ENCODE measurements at regions not wholly inside any gene's neighbourhood (a gene's known extent, or its start where the extent isn't known, plus 50 kb on each side); places are given as distances from the start of the nearest gene placed in this dataset.
"Not testable (repeated sequence)": the region's sequence is repeated elsewhere in the genome, so short reads cannot be mapped to it uniquely, and the experiment has no call there.

DNA sequence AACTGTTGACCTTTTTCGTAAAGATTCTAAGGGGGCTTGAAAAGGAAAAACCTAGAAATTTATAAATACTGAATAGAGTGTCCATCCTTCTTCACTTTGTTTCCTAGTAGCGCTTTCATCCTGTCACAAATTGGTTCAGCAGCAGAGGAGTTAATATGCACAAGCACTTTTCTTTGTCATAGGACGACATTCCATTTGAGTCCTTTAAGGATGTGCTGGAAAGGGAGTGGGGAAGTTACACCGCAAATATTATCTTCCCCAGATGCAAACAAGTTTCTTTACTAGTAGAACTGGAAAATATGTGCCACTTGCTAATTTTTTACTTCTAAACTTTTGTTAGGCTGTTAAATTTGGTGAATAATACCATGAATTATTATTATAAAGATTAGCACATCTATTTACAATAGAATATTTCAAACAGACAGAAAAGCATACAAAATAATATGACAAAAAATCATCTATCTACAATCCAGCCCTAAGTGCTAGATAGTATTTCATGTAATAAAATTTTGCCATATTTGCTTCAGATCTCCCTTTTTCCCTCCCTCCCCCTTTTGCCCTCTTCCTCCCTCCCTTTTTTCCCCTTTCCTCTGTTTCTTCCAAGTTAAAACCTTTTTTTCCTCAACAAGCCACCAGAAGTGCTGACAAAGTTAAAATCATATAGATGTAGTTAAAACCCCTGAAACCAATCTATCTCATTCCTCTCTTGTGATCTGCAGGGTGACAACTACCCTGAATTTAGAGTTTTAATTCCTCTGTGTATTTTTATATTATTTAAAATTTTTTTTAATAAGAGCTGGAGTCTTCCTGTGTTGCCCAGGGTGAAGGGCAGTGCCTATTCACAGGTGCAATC is 50.5 kb upstream of the MAP4K3 start:
- H3K27me3 Mint-ChIP-seq (ENCODE audit: insufficient read depth): peaks cover 23% of the 10 kb centered on the region

DNA sequence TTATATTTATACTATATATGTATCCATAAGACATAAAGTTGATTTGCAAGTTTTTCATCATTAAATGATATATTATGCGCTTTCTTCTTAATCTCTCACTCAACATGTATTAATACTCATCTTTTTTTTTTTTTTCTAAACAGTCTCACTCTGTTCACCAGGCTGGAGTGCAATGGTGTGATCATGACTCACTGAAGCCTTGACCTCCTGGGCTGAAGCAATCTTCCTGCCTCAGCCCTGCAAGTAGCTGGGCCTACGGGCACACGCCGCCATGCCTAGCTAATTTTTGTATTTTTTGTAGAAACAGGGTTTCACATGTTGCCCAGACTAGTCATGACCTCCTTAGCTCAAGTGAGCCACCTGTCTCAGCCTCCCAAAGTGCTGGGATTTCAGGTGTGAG is 51.4 kb upstream of the MAP4K3 start:
- Mint-ChIP-seq H3K9me3 (peaks cover 6% of the 10 kb centered on the region), H3K4me1 (ENCODE audit: low read depth) (peaks cover 20% of the 10 kb centered on the region), H3K27ac (no peak overlapping the region), H3K27me3 (ENCODE audit: insufficient read depth) (peaks cover 24% of the 10 kb centered on the region), H3K4me3 (no peak overlapping the region), H3K36me3 (ENCODE audit: low read depth) (peaks cover 4% of the 10 kb centered on the region)
- no peak for DNase-seq (ENCODE audit: low spot score)
- intact Hi-C loops (cut with micrococcal nuclease): no loop called here

More for the DNA sequence above, 50.5 kb upstream of the MAP4K3 start:
- no peak overlapping the region for H3K4me3 Mint-ChIP-seq
- H3K27ac Mint-ChIP-seq: no peak overlapping the region
- no peak for DNase-seq (ENCODE audit: low spot score)
- peaks cover 12% of the 10 kb centered on the region for H3K4me1 Mint-ChIP-seq (ENCODE audit: low read depth)
- H3K9me3 Mint-ChIP-seq: peaks cover 6% of the 10 kb centered on the region
- peaks cover 4% of the 10 kb centered on the region for H3K36me3 Mint-ChIP-seq (ENCODE audit: low read depth)
- intact Hi-C loops (cut with micrococcal nuclease): no loop called here

DNA sequence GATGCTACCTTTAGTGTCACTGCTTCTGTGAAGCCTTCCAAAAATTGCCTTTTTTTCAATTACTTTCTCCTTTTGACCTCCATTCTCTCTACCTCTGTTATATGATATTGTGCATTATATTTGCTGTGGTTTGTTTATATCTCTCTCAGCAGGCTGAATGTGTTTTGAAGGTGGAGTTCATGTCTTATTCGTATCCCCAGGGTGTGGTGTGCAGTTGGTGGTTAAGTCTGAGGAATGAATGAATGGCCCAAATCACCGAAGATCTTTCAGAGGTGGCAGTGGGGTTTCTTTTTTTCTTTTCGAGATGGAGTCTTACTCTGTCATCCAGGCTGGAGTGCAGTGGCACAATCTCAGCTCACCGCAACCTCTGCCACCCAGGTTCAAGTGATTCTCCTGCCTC is 53.5 kb upstream of the MAP4K3 start:
- Mint-ChIP-seq H3K9me3 (peaks cover 6% of the 10 kb centered on the region), H3K27me3 (ENCODE audit: insufficient read depth) (peaks cover 19% of the 10 kb centered on the region), H3K36me3 (ENCODE audit: low read depth) (peaks cover 4% of the 10 kb centered on the region), H3K27ac (no peak overlapping the region), H3K4me1 (ENCODE audit: low read depth) (peaks cover 36% of the 10 kb centered on the region), H3K4me3 (no peak overlapping the region)
- intact Hi-C loops (cut with micrococcal nuclease): loop anchor here (5.0 kb wide), 2 partner anchors 112 to 287 kb away; partner anchors contain the start of gene THUMPD2
- no peak for DNase-seq (ENCODE audit: low spot score)

DNA sequence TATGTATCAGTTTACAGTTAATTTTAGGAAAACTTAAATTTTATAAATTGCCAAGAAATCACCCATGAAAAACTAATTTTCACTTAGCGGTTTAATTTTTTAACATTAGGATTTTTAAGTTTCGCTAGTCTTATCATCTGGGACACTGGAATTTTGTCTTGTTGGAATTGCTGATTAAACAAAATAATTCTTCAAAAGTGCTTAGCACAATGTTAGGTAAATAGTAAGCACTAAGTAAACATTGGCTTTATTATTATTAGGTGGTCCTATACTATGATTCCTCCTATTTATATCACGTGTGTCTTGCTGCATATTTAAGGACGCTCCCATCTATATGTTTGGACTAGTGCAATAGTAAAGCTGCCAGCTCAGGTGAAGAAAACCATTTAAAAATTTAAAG is 54.6 kb upstream of the MAP4K3 start:
- Mint-ChIP-seq H3K36me3 (ENCODE audit: low read depth) (peaks cover 4% of the 10 kb centered on the region), H3K27ac (peak overlapping the region; percentile 69), H3K4me1 (ENCODE audit: low read depth) (peaks cover 47% of the 10 kb centered on the region), H3K27me3 (ENCODE audit: insufficient read depth) (peaks cover 13% of the 10 kb centered on the region), H3K4me3 (peak overlapping the region; percentile 55), H3K9me3 (peaks cover 6% of the 10 kb centered on the region)
- intact Hi-C loops (cut with micrococcal nuclease): loop anchor here (1.0 to 5.0 kb wide), 10 partner anchors 22 to 362 kb away; partner anchors contain the start of gene THUMPD2
- DNase-seq (ENCODE audit: low spot score): no peak

DNA sequence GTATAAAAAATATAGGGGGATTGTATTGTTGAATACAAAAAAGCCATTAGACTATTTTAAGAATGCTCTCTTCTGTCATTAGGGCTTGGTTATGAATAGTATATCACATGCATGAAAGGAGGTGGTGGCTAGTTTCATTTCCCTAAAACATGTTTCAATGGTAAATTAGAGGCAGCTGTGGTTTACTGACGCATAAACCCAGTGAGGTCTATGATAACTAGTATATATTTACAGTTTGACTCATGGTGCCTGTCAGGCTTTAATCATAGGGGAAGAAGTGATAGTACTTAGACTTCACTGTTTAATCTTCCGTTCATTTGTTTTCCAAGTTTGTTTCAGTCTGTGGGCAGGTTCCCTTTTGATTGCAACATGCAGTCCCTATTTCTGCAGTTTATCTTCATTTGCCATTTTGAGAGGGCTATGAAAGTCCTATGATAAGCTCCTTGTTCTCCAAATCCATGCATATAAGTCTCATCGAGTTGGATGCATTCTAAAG is 55.1 kb upstream of the MAP4K3 start:
- H3K27me3 Mint-ChIP-seq (ENCODE audit: insufficient read depth): peaks cover 13% of the 10 kb centered on the region
- intact Hi-C loops (cut with micrococcal nuclease): loop anchor here (1.0 to 5.0 kb wide), 10 partner anchors 21 to 363 kb away; partner anchors contain the start of gene THUMPD2
- peaks cover 4% of the 10 kb centered on the region for H3K36me3 Mint-ChIP-seq (ENCODE audit: low read depth)
- peak overlapping the region; percentile 55 for H3K4me3 Mint-ChIP-seq
- peaks cover 52% of the 10 kb centered on the region for H3K4me1 Mint-ChIP-seq (ENCODE audit: low read depth)
- peak overlapping the region; percentile 76 for H3K27ac Mint-ChIP-seq
- H3K9me3 Mint-ChIP-seq: peaks cover 6% of the 10 kb centered on the region
- peak; percentile 23 for DNase-seq (ENCODE audit: low spot score)

DNA sequence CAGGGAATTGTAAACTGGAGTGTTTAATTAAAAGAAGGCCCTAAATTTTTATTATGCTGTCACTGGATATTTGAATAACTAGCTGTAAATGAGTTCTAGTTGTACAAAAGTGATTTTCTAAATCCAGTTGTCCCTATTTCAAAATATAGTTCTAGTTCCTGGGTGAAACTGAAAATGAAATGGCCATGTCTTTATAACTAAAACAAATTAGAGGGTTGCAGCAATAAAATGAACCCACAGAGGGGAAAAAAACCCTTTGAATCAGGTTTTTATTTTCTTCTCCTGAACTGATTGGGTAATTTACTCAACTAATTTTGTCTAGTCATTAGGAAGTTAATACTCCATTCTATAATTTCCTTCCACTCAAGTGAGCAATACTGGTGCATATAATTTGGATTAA is 55.6 kb upstream of the MAP4K3 start:
- Mint-ChIP-seq H3K4me1 (ENCODE audit: low read depth) (peaks cover 57% of the 10 kb centered on the region), H3K9me3 (peaks cover 6% of the 10 kb centered on the region), H3K4me3 (no peak overlapping the region), H3K27me3 (ENCODE audit: insufficient read depth) (peaks cover 9% of the 10 kb centered on the region), H3K27ac (no peak overlapping the region), H3K36me3 (ENCODE audit: low read depth) (peaks cover 6% of the 10 kb centered on the region)
- DNase-seq (ENCODE audit: low spot score): no peak
- intact Hi-C loops (cut with micrococcal nuclease): loop anchor here (1.0 to 5.0 kb wide), 10 partner anchors 21 to 363 kb away; partner anchors contain the start of gene THUMPD2

DNA sequence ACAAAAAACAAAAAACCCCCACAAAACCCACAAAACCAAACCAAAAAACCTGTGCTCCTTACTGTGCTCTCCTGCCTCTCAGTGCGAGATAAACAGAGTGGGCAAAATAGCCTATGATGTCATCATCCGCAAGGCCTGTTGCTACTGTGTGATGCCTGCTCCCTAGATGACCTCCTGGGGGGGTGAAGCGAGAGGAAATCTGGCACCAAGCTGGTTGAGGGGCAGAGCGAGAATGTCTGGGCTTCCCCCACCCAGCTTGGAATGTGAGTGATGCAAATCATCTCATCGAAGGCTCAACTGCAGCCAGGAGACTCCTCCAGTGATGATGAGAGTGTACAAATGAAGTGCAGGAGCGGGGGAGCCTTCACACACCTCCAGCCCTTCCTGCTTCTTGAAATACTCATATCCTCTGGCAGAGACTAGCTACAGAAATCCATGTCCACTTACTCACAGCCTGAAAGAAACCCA is 57.7 kb upstream of the MAP4K3 start:
- H3K9me3 Mint-ChIP-seq: peaks cover 3% of the 10 kb centered on the region
- H3K4me1 Mint-ChIP-seq (ENCODE audit: low read depth): peaks cover 57% of the 10 kb centered on the region
- peaks cover 7% of the 10 kb centered on the region for H3K27me3 Mint-ChIP-seq (ENCODE audit: insufficient read depth)
- intact Hi-C loops (cut with micrococcal nuclease): loop anchor here (5.0 kb wide), 2 partner anchors 107 to 282 kb away; partner anchors contain the start of gene THUMPD2
- peak overlapping the region; percentile 32 for H3K27ac Mint-ChIP-seq
- H3K4me3 Mint-ChIP-seq: no peak overlapping the region
- H3K36me3 Mint-ChIP-seq (ENCODE audit: low read depth): peaks cover 6% of the 10 kb centered on the region
- DNase-seq (ENCODE audit: low spot score): no peak

DNA sequence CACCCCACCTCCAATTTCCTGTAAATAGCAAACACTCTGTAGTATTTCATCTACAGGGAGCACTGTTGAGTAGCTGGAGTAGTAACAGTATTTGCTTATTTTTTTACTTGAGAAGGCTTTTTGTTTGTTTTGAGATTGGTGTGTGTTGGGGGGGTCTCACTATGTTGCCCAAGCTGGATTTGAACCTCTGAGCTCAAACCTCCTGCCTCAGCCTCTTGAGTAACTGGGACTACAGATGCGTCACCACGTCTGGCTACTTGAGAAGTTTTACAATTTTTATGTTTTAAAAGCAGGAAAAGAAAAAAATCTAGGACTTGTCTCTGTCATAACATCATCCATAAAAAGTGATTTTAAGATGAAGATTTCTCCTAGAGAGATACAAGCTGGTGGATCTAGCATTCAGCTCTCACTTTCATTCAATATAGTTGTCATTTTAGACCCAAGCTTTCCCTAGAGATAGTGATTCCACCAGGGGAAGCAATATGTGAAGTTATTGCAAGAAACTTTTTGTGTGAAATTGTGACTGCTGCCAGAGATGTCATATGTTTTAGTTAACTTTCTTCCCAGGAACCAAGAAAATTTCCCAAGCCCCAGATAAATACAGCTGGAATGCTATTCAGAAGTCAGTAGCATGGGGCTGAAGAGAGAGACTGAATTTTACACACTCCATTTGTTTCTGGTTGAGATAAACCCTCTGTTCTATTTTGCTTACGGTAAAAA is 60.2 kb upstream of the MAP4K3 start:
- H3K9me3 Mint-ChIP-seq: peaks cover 4% of the 10 kb centered on the region
- no peak overlapping the region for H3K4me3 Mint-ChIP-seq
- no peak for DNase-seq (ENCODE audit: low spot score)
- H3K27me3 Mint-ChIP-seq (ENCODE audit: insufficient read depth): peaks cover 10% of the 10 kb centered on the region
- intact Hi-C loops (cut with micrococcal nuclease): no loop called here
- H3K27ac Mint-ChIP-seq: no peak overlapping the region
- peaks cover 50% of the 10 kb centered on the region for H3K4me1 Mint-ChIP-seq (ENCODE audit: low read depth)
- H3K36me3 Mint-ChIP-seq (ENCODE audit: low read depth): peaks cover 3% of the 10 kb centered on the region

DNA sequence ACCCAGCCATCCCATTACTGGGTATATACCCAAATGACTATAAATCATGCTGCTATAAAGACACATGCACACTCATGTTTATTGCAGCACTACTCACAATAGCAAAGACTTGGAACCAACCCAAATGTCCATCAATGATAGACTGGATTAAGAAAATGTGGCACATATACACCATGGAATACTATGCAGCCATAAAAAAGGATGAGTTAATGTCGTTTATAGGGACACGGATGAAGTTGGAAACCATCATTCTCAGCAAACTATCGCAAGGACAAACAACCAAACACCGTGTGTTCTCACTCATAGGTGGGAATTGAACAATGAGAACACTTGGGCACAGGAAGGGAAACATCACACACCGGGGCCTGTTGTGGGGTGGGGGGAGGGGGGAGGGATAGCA is 61.1 kb upstream of the MAP4K3 start:
- H3K4me3 Mint-ChIP-seq; intact Hi-C loops (cut with micrococcal nuclease); DNase-seq (ENCODE audit: low spot score); H3K27ac Mint-ChIP-seq; H3K9me3 Mint-ChIP-seq; H3K36me3 Mint-ChIP-seq (ENCODE audit: low read depth): not testable (repeated sequence)
- Mint-ChIP-seq H3K27me3 (ENCODE audit: insufficient read depth) (peaks cover 16% of the 10 kb centered on the region), H3K4me1 (ENCODE audit: low read depth) (peaks cover 40% of the 10 kb centered on the region)

DNA sequence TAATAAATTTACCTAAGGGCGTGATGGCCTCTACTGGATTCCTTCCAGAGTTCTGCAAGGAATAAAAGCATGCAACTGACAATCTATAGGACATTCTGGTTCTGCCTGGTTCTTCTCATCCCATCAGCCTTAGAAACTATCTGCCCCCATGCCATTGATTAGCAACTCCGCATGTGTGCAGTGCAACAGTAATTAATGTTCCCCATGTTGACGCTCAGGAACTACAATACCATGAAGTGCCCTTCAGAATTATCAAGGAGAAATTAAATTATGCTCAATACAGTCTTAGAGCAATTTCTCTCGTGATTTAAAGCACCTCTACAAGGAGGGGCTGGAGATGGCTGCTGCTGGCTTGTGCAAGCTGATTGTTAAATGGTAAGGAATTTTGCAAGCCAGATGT is 61.7 kb upstream of the MAP4K3 start:
- Mint-ChIP-seq H3K27me3 (ENCODE audit: insufficient read depth) (peaks cover 16% of the 10 kb centered on the region), H3K4me1 (ENCODE audit: low read depth) (peaks cover 34% of the 10 kb centered on the region), H3K36me3 (ENCODE audit: low read depth) (peaks cover 3% of the 10 kb centered on the region), H3K4me3 (no peak overlapping the region), H3K27ac (no peak overlapping the region), H3K9me3 (peaks cover 4% of the 10 kb centered on the region)
- intact Hi-C loops (cut with micrococcal nuclease): no loop called here
- no peak for DNase-seq (ENCODE audit: low spot score)

DNA sequence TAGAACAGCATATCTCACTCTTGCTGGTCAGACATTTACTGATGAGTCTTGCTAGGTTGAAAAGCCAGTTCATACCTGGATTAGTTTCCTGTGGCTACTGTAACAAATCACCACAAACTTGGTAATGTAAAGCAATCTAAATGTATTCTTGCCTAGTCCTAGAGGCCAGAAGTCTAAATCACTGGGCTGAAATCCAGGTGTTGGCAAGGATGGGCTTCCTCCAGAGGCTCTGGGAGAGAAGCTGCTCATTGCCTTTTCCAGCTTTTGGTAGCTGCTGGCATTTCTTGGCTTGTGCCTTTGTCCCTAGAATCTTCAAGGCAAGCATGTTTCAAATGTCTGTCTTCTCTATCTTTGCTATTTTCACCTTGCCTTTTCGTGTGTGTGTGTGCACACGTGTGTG is 62.3 kb upstream of the MAP4K3 start:
- no peak overlapping the region for H3K4me3 Mint-ChIP-seq
- intact Hi-C loops (cut with micrococcal nuclease): no loop called here
- no peak for DNase-seq (ENCODE audit: low spot score)
- H3K4me1 Mint-ChIP-seq (ENCODE audit: low read depth): peaks cover 33% of the 10 kb centered on the region
- no peak overlapping the region for H3K27ac Mint-ChIP-seq
- H3K9me3 Mint-ChIP-seq: peaks cover 4% of the 10 kb centered on the region
- H3K27me3 Mint-ChIP-seq (ENCODE audit: insufficient read depth): peaks cover 20% of the 10 kb centered on the region
- H3K36me3 Mint-ChIP-seq (ENCODE audit: low read depth): peaks cover 3% of the 10 kb centered on the region

DNA sequence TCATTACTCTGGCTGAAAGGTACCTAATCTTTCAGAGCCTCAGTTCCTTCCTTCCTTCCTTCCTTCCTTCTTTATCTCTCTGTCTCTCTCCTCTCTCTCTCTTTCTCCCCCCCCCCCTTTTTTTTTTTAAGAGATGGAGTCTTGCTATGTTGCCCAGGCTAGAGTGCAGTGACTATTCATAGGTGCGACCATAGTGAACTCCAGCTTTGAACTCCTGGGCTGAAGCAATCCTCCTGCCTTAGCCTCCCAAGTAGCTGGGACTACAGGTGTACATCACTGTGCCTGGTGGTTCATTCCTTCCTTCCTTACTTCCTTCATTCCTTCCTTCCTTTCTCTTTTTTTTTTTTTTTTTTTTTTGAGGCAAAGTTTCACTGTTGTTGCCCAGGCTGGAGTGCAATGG is 64.3 kb upstream of the MAP4K3 start:
- H3K27me3 Mint-ChIP-seq (ENCODE audit: insufficient read depth): peaks cover 16% of the 10 kb centered on the region
- H3K4me1 Mint-ChIP-seq (ENCODE audit: low read depth): peaks cover 13% of the 10 kb centered on the region
- peaks cover 4% of the 10 kb centered on the region for H3K9me3 Mint-ChIP-seq
- no peak overlapping the region for H3K27ac Mint-ChIP-seq
- intact Hi-C loops (cut with micrococcal nuclease): no loop called here
- DNase-seq (ENCODE audit: low spot score): no peak
- no peak overlapping the region for H3K4me3 Mint-ChIP-seq
- H3K36me3 Mint-ChIP-seq (ENCODE audit: low read depth): peaks cover 3% of the 10 kb centered on the region

DNA sequence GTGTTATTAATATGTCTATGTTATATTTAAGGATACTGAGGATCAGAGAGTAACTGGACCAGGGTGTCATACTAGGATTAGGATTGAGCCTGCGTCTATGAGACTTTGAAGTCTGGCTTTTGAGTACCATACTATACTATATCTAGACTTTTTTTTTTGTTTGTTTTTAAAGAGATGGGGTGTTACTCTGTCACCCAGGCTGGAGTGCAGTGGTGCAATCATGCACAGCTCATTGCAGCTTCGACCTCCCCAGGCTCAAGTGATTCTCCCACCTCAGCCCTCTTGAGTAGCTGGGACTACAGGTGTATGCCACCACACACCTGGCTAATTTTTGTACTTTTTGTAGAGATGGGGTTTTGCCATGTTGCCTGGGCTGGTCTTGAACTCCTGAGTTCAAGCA is 66.2 kb upstream of the MAP4K3 start:
- no peak overlapping the region for H3K4me3 Mint-ChIP-seq
- no peaks in the 10 kb centered on the region for H3K36me3 Mint-ChIP-seq (ENCODE audit: low read depth)
- peaks cover 16% of the 10 kb centered on the region for H3K27me3 Mint-ChIP-seq (ENCODE audit: insufficient read depth)
- H3K4me1 Mint-ChIP-seq (ENCODE audit: low read depth): no peaks in the 10 kb centered on the region
- intact Hi-C loops (cut with micrococcal nuclease): no loop called here
- no peak overlapping the region for H3K27ac Mint-ChIP-seq
- peaks cover 4% of the 10 kb centered on the region for H3K9me3 Mint-ChIP-seq
- no peak for DNase-seq (ENCODE audit: low spot score)
